ENCODE measurements at regions not wholly inside any gene's neighbourhood (a gene's known extent, or its start where the extent isn't known, plus 50 kb on each side); places are given as distances from the start of the nearest gene placed in this dataset.
A peak's percentile ranks its signal among the peaks of the same experiment; 100 is the strongest.
"Not testable (repeated sequence)": the region's sequence is repeated elsewhere in the genome, so short reads cannot be mapped to it uniquely, and the experiment has no call there.

GRCh38 chr17:63262751-63263476 is 183.2 kb downstream of the CYB561 start:
- no peak for DNase-seq (ENCODE audit: low read depth)

DNA sequence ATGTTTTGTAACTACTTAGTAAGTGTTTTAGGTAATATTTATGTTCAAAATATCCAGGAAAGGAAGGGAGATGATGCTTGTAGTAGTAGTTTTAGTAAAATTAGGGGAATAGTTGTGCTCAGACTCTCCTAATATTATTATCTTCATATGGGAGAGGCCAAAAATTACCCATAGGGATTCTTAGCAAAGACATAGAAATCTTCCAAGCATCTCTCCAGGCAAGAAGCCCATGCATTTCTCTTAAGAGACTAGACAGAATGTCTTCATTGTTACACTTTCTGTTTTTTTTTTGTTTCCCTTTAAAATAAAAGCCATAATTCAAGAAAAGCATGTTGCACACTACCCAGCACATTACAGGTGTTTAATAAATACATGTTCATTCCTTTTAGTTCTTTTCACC is 180.6 kb downstream of the CYB561 start:
- DNase-seq (ENCODE audit: low read depth), result no peak

GRCh38 chr17:63267846-63268245 is 178.3 kb downstream of the CYB561 start:
- DNase-seq (ENCODE audit: low read depth), result no peak

- no peak for DNase-seq (ENCODE audit: low read depth)
These were observed 177.3 kb downstream of the CYB561 start for GRCh38 chr17:63268827-63269226.

DNA sequence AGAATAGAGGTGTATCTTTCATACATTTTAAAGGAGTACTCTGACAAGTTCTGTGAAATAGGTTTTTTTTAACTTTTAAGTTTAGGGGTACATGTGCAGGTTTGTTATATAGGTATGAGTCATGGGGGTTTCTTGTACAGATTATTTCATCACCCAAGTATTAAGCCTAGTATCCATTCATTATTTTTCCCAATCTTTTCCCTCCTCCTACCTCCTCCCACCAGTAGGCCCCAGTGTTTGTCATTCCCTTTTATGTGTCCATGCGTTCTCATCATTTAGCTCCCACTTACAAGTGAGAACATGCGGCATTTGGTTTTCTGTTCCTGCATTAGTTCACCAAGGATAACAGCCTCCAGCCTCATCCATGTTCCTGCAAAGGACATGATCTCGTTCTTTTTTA is 175.5 kb downstream of the CYB561 start:
- DNase-seq (ENCODE audit: low read depth), result no peak

- no peak for DNase-seq (ENCODE audit: low read depth)
These were observed 172.0 kb downstream of the CYB561 start for GRCh38 chr17:63274146-63274545.

GRCh38 chr17:63275318-63275970 is 170.7 kb downstream of the CYB561 start:
- peak; percentile 29 for DNase-seq (ENCODE audit: low read depth)

DNA sequence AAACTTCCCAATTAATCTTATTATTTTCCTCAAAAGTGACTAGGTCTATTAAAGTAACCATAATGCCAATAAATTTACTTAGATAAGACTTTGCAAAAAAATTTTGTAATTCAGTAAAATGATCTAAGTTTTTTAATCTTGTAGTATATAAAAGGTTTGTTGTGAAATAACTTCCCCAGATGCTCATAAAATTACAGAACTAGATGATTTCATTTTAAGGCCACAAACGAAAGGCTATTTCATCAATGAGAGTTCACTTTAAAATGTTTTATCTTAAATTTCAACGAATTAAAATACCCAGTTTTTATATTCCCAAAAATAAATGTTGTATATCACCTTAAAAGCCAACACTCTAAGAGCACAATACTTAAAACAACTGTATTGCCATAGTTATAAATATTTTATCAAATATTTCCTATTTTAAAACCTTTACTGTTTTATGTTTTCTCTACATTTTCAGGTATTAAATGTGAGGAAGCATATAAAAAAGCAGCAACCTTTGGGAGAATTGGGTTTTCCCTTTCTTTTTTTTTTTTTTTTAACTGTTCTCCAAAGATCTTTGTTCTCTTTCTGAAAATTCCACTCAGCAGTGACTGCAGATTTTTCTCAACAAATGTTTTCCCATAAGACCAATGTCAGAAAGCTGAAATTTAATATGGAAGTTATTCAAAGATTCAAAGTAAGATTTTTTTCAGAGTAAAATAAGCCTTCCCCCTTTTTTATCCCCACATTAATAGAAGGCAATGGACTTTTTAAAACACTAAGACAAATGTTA is 169.9 kb downstream of the CYB561 start:
- no peak for DNase-seq (ENCODE audit: low read depth)

DNA sequence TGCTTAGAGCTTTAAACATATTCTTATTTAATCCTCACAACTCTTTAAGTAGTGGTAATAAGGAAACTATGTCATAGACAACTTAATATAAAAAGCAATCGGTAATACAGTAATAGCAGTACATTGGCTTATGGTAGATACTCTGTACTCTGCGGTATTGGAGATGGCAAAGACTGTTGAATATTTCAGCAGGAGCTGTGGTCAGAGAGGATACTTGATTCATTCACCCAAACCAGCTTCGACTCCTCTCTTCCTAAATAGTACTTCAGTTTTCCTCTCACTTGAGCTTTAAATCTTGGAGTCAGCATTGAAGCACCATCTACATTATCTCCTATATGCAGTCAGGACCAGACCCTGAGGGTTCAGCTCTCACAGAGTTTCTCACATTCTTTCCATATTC is 169.3 kb downstream of the CYB561 start:
- no peak for DNase-seq (ENCODE audit: low read depth)

GRCh38 chr17:63277629-63278028 is 168.5 kb downstream of the CYB561 start:
- no peak for DNase-seq (ENCODE audit: low read depth)

- DNase-seq (ENCODE audit: low read depth), result no peak
These were observed 167.2 kb downstream of the CYB561 start for GRCh38 chr17:63278728-63279442.

- DNase-seq (ENCODE audit: low read depth), result no peak
These were observed 166.4 kb downstream of the CYB561 start for GRCh38 chr17:63279498-63280230.

GRCh38 chr17:63282455-63282854 is 163.7 kb downstream of the CYB561 start:
- no peak for DNase-seq (ENCODE audit: low read depth)

DNA sequence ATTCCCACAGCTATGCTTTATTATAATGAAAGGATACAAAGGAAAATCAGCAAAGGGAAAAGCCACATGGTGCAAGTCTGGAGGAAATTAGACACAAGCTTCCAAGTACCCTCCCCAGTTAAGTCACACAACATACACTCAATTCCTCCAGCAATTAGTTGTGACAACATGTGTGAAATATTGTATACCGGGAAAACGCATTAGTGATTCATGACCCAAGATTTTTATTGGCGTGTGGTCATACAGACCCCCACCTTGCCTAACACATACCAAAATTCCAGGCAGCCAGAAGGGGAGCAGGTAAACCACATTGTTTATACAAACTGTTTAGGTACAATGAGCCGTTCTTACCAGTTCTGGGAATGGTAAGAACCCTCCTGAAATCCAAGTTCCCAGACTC is 160.6 kb downstream of the CYB561 start:
- no peak for DNase-seq (ENCODE audit: low read depth)

DNA sequence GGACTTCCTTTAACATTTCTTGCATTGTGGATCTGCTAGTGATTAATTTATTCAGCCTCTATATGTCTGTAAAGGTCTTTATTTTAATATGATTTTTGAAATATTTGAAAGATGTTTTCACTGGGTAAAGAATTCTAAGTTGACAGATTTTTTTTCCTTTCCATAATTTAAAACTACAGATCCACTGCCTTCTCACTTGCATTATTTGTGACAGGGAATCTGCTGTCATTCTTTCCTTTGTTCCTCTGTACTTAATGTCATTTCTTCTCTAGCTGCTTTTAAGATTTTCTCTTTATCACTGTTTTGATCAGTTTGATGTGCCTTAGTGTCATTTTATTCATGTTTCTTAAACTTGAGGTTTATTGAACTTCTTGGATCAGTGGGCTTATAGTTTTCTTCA is 159.9 kb downstream of the CYB561 start:
- DNase-seq (ENCODE audit: low read depth), result no peak

- not testable (repeated sequence) for DNase-seq (ENCODE audit: low read depth)
These were observed 159.1 kb downstream of the CYB561 start for GRCh38 chr17:63287006-63287405.

- no peak for DNase-seq (ENCODE audit: low read depth)
These were observed 156.2 kb downstream of the CYB561 start for GRCh38 chr17:63289931-63290330.

GRCh38 chr17:63290351-63290750 is 155.8 kb downstream of the CYB561 start:
- DNase-seq (ENCODE audit: low read depth), result no peak

DNA sequence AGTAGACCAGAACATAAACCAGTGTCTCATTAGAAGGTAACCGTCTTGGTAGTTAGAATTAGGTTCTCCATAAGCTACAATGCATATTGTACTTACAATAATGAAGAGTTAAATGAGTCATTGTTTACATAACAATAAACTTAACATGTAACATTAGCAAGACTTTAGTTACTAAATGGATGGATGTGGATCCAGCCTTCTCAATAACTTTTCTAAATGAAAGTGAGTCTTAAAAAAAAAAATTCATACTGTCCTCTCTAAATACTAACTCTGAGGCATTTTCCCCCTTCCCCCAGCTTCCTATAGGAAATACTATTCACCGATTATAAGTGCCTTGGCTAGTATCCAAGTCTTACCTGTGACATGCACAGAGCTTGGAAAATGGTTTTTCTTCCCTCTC is 155.3 kb downstream of the CYB561 start:
- no peak for DNase-seq (ENCODE audit: low read depth)

DNA sequence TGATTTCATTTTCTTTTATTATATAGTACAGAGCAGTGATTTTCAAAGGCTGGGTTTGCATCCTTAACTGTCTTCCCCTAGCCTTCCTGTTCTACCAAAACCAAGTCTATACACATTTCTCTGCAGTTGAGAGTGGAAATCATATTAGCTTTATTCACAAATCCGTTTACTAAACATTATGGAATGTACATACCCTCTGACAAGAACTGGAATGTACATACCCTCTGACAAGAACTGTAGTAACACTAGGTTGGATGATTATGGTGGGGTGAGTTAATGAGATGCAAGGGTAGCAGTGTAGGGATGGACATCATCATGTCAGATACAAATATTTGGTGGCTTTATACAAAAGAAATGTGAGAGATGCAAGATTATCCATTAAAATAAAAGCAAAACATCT is 154.8 kb downstream of the CYB561 start:
- no peak for DNase-seq (ENCODE audit: low read depth)

DNA sequence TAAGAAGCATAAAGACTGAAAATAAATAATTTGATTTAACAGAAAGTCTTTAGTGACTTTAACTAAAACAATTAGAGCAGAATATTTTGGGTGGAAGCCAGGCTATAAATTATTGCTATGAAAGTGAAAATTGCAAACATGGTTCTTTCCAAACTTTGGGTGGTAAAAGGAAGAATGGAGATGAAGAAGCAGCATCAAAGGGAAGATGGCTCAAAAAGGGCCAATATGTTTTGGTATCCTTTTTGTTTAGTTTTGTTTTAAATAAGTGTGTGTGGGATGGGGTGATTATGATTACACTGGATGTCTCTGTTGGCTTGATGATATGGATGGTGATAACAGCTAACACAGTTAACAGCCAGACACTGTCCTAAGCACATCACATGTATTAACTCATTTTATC is 153.7 kb downstream of the CYB561 start:
- no peak for DNase-seq (ENCODE audit: low read depth)
